Ishikawa (cell line): ENCODE measurements at regions not wholly inside any gene's neighbourhood (a gene's known extent, or its start where the extent isn't known, plus 50 kb on each side); places are given as distances from the start of the nearest gene placed in this dataset.

Experiments
- CEBPB ChIP-seq: IDR thresholded peaks from 2 replicates; pipeline ENCODE4 v1.6.1; 2012
- CREB1 ChIP-seq: IDR thresholded peaks from 2 replicates; pipeline ENCODE4 v1.6.1; 2012; ENCODE audit warnings: low read depth
- EGR1 ChIP-seq: IDR thresholded peaks from 2 replicates; pipeline ENCODE4 v1.6.1; 2012
- EP300 ChIP-seq: IDR thresholded peaks from 2 replicates; pipeline ENCODE4 v1.6.1; 2012; ENCODE audit warnings: borderline replicate concordance
- FOXM1 ChIP-seq: IDR thresholded peaks from 2 replicates; pipeline ENCODE4 v1.6.1; 2012; ENCODE audit warnings: low read depth, borderline replicate concordance
- NFIC ChIP-seq: IDR thresholded peaks from 2 replicates; pipeline ENCODE4 v1.6.1; 2012
- RAD21 ChIP-seq: IDR thresholded peaks from 2 replicates; pipeline ENCODE4 v1.6.1; 2012; ENCODE audit warnings: low read depth
- TAF1 ChIP-seq: IDR thresholded peaks from 2 replicates; pipeline ENCODE4 v1.6.1; 2012; ENCODE audit warnings: low read depth, mild to moderate bottlenecking
- TCF12 ChIP-seq: IDR thresholded peaks from 2 replicates; pipeline ENCODE4 v1.6.1; 2012; ENCODE audit warnings: low read depth
- TEAD4 ChIP-seq: IDR thresholded peaks from 2 replicates; pipeline ENCODE4 v1.6.1; 2012
- YY1 ChIP-seq: IDR thresholded peaks from 2 replicates; pipeline ENCODE4 v1.6.1; 2012; ENCODE audit warnings: low read depth
- ZBTB7A ChIP-seq: IDR thresholded peaks from 2 replicates; pipeline ENCODE4 v1.6.1; 2012; ENCODE audit warnings: low read depth
- TF ChIP-seq, protein P1 (sequence below): IDR thresholded peaks from 2 replicates; pipeline ENCODE4 v1.6.1; 2012
- TF ChIP-seq, protein P2 (sequence below): IDR thresholded peaks from 2 replicates; pipeline ENCODE4 v1.6.1; 2012; ENCODE audit warnings: low read depth, mild to moderate bottlenecking
- TF ChIP-seq, protein P3 (sequence below): IDR thresholded peaks from 2 replicates; pipeline ENCODE4 v1.6.1; 2012

DNA sequence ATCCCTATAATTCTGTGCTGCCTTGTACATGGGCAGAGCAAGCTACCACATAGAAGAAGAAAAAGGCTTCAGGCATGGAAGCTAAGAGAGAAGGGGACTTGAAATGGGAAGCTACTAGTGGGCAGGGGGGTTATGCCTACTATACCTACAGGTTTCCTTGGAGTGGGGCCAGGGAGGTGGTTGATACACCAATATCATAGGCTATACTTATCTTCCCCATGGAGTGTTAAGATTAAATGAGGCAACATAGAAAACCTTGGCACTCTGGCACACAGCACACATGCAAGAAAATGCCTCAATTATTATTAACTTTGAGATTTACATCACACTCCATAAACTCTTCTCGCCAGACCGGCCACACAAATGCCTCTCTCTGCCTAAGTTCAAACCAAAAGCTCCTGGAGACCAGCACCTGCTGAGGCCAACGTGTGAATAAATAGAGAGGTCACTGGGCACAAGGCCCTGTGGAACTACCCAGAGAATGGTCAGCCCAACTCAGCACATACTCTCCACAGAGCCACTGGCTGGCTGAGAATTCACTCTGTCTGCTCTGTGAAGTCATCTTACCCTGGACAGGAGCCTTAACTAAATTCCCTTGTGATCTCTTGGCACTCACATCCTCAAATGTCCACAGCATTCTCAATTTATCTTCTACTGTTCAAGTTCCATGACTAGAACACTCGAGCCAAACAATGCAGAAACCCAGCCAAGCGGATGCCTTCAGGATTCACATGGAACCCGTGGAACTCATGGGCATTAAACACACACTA, 498.7 kb downstream of the BCL11A start:
- TF ChIP-seq, protein P1, sequence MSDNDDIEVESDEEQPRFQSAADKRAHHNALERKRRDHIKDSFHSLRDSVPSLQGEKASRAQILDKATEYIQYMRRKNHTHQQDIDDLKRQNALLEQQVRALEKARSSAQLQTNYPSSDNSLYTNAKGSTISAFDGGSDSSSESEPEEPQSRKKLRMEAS = no peak
- no peak for TF ChIP-seq TAF1
- no peak for TF ChIP-seq TCF12
- no peak for TF ChIP-seq ZBTB7A
- TF ChIP-seq, protein P2, sequence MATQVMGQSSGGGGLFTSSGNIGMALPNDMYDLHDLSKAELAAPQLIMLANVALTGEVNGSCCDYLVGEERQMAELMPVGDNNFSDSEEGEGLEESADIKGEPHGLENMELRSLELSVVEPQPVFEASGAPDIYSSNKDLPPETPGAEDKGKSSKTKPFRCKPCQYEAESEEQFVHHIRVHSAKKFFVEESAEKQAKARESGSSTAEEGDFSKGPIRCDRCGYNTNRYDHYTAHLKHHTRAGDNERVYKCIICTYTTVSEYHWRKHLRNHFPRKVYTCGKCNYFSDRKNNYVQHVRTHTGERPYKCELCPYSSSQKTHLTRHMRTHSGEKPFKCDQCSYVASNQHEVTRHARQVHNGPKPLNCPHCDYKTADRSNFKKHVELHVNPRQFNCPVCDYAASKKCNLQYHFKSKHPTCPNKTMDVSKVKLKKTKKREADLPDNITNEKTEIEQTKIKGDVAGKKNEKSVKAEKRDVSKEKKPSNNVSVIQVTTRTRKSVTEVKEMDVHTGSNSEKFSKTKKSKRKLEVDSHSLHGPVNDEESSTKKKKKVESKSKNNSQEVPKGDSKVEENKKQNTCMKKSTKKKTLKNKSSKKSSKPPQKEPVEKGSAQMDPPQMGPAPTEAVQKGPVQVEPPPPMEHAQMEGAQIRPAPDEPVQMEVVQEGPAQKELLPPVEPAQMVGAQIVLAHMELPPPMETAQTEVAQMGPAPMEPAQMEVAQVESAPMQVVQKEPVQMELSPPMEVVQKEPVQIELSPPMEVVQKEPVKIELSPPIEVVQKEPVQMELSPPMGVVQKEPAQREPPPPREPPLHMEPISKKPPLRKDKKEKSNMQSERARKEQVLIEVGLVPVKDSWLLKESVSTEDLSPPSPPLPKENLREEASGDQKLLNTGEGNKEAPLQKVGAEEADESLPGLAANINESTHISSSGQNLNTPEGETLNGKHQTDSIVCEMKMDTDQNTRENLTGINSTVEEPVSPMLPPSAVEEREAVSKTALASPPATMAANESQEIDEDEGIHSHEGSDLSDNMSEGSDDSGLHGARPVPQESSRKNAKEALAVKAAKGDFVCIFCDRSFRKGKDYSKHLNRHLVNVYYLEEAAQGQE = no peak
- no peak for TF ChIP-seq YY1
- TF ChIP-seq CREB1 = no peak
- no peak for TF ChIP-seq CEBPB
- TF ChIP-seq FOXM1 = no peak
- TF ChIP-seq RAD21 = no peak
- no peak for TF ChIP-seq EGR1
- TF ChIP-seq TEAD4 = no peak
- TF ChIP-seq, protein P3, sequence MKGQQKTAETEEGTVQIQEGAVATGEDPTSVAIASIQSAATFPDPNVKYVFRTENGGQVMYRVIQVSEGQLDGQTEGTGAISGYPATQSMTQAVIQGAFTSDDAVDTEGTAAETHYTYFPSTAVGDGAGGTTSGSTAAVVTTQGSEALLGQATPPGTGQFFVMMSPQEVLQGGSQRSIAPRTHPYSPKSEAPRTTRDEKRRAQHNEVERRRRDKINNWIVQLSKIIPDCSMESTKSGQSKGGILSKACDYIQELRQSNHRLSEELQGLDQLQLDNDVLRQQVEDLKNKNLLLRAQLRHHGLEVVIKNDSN = no peak
- TF ChIP-seq EP300 = no peak

DNA sequence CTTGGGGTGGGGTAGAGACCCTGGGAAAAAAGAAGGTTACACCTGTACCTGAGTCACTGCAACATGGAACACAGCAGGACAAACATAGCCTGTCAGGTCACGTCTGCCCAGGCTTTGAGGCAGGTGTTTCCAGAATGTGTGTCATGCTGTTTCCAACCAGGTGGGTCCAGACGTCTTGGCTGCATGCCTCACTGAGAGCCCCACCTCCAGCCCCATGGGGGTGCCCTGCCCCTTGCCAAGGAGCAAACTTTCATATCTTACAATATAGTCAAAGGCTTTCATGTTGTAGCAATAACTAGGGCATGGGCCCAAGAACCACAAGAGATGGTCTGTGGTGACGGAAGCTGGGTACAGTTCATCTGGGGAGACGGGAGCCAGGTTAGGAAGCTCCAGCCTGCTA, 499.7 kb downstream of the BCL11A start:
- TF ChIP-seq TCF12 (no peak), EGR1 (no peak), FOXM1 (no peak), TAF1 (no peak), CREB1 (no peak), ZBTB7A (no peak), EP300 (no peak), YY1 (no peak), RAD21 (no peak)
- TF ChIP-seq, protein P1 = no peak
- TF ChIP-seq, protein P3 = no peak

DNA sequence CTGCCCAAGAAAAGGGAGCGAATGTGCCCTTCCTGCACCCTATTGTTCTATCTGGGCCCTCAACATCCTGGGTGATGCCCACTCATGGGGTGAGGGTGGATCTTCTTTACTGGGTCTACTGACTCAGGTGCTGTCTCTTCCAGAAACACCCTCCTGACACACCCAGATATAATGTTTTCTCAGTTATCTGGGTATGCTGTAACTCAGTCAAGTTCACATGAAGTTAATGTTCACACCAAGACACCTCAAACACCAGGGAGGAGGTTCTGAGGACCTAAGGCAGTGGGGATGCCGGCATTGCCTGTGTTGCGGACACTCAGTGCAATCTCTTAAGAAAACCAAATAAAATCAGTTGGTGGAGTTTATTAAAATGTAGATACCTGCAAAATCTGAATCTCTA, 500.9 kb downstream of the BCL11A start:
- TF ChIP-seq ZBTB7A (no peak), EGR1 (no peak), TCF12 (no peak), FOXM1 (no peak), EP300 (no peak), RAD21 (no peak), YY1 (no peak), CREB1 (no peak), NFIC (no peak), TEAD4 (no peak), CEBPB (no peak), TAF1 (no peak)
- TF ChIP-seq, protein P2 = no peak
- TF ChIP-seq, protein P3 = no peak
- TF ChIP-seq, protein P1 = no peak

DNA sequence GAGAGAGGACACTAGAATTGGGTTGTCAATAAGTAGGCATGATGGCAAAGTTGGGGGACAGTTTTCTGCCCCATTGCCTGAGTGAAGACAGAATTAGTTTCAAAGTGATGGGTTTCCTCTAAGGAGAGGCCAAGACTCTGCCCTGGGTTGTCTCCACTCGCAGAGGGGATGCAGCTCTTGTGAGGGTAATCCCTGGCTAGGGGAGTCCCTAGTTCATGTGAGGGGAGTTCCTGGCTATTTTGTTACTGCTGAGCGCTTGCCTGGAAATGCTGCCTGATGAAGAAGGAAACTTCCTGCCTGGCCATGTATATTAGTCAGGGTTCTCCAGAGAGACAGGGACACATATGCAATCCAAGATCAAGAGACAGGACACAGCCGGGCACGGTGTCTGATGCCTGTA, 501.5 kb downstream of the BCL11A start:
- TF ChIP-seq FOXM1 (no peak), RAD21 (no peak), TEAD4 (no peak), TAF1 (no peak), TCF12 (no peak), YY1 (no peak), CREB1 (no peak), ZBTB7A (no peak), EP300 (no peak), EGR1 (no peak), NFIC (no peak), CEBPB (no peak)
- TF ChIP-seq, protein P3 = no peak
- TF ChIP-seq, protein P2 = no peak
- TF ChIP-seq, protein P1 = no peak
